Activated CD4-positive, alpha-beta T cell treated with anti-CD3 and anti-CD28 coated beads, Interleukin-2, amount 50 U/mL, for 48 hours (primary cell): ENCODE measurements at regions not wholly inside any gene's neighbourhood (a gene's known extent, or its start where the extent isn't known, plus 50 kb on each side); places are given as distances from the start of the nearest gene placed in this dataset.

Source experiments
- DNase-seq, 2 experiments: peaks; one replicate each; pipeline ENCODE4 v3.0.0-alpha.2; 2020

DNA sequence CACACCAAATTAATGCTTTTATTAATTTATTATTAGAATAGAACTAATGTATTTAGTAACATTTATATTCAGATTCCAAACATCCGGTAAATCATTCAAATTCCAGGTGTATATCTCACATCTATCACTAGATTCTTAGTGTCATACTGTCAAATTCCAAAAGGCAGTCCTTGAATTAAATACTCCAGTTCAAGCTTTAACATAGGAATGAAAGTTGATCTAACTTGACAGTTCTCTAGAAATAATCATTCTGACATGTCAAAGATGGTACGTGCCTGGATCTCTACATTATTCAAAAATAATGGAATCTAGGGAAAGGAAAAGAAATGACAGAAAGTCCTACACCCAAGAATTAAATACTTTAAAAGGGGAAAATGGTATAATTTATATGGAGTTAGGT, 1161.5 kb downstream of the PCDH9 start:
- no peak for DNase-seq

DNA sequence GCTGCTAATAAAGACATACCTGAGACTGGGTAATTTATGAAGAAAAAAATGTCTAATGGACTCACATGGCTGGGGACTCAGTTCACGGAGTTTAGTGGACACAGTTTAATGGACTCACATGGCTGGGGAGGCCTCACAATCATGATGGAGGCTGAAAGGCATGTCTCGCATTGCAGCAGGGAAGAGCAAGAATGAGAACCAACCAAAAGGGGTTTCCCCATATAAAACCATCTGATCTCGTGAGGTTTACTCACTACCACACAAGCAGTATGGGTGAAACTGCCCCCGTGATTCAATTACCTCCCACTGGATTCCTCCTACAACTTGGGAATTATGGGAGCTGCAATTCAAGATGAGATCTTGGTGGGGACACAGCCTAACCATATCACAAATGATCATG, 1181.2 kb downstream of the PCDH9 start:
- DNase-seq, result no peak

DNA sequence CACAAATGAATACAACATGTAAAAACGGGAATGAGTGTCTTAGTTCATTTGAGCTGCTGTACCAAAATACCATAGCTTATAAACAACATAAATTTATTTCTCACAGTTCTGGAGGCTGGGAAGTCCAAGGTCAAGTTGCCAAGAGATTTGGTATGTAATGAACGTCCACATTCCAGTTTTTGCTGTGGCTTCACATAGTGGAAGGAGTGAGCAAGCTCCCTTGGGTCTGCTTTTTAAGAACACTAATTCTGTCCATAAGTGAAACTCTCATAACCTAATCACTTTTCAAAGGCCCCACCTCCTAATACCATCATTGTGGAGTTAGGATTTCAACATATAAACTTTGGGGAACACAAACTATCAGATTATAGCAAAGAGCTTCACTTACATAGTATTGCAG, 1189.6 kb downstream of the PCDH9 start:
- no peak for DNase-seq

DNA sequence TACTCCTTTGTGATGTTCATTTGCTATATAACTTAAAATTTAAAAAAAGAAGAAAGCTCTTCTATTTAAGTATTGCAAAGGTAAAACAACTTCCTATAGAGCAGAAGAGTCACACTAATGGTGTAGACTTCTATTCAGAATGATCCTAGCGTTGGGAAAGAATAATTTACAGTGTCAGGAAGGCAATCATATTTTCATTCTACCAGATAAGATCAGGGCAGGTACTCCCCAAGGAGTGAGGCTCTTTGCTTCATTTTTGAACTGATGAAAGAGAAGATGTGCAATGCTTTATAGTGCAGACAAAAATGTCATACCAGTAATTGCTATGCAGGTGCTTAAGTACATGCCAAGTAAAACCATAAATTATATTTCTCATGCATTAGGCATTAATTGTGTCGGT, 1193.0 kb downstream of the PCDH9 start:
- no peak for DNase-seq

DNA sequence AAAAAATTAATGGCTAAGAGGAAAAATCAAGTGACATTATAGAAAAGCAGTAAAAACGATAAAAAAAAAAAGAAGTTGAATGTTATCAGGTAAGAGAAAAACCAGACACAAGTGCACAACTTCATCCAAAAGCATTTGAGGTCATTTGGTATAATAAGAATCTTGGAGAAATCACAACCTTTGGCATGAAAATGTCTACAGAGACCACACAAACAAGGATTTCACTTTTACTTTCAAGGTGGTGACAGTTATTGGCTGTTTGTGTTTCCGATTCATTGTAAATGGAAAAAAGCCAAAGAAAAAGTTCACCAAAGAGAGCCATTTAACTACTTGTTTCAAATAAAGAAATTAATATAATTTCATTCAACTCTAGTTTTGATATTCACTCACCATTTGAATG, 1193.5 kb downstream of the PCDH9 start:
- DNase-seq, result no peak

DNA sequence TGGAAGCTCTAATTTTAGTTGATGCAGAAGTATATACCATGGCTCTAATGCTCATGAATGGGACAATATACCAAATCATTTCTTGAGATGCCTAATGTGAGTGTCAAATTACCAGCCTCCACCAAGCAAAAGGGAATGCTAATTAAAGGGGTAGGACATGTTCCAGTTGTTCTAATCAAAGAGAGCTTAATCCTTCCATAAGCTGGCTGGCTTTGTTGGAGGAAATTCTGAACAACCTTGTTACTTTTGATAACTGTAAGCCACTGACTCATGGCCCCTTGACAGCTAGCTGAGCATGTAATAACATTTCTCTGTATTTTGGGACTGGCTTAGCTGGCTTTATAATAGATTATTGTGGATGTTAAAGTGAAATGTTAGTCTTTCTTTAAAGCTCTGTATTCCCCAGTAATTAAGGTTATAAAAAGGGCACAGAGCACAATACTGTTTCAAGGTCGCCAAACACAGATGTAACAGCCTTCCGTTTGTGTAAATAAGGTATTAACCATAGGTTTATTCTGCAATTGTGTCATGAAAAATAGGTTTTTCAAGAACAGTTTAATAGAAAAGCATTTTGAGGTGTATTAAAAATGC, 1194.0 kb downstream of the PCDH9 start:
- DNase-seq, result no peak

DNA sequence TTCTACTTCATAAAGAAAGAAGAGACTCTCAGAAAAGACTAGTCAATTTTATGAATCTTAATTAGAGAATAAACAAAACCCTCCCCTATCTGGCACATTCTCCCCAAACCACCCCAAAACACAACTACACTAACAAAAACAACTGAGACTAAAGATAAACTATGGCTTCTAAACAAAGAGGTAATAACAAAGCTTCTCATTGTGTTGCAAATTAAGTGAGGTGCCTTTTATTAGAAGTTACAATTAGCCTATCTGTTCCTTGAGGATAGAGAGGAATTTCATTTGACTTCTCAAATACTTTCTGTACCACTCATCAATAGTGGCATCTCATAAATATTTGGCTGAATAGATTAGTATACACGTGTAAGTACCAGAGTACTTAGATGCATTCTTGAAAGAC, 1196.2 kb downstream of the PCDH9 start:
- no peak for DNase-seq

DNA sequence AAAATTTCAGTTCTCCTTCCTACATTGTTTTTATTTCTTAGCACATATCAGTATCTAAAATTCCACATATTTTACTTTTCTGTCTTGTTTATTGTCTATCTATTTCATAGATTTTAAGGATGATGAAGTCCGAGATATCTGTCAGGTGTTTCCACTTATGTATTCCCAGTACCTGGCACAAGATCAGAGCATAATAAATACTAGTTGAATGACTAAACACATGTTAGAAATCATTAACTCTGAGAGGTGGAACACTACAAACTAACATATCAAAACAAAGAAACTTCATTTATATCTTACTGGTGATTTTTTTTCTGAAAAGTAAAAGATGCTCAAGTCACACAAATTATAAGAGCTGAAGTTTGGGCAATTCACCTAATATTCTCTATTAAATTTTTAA, 1208.3 kb downstream of the PCDH9 start:
- DNase-seq, result no peak

DNA sequence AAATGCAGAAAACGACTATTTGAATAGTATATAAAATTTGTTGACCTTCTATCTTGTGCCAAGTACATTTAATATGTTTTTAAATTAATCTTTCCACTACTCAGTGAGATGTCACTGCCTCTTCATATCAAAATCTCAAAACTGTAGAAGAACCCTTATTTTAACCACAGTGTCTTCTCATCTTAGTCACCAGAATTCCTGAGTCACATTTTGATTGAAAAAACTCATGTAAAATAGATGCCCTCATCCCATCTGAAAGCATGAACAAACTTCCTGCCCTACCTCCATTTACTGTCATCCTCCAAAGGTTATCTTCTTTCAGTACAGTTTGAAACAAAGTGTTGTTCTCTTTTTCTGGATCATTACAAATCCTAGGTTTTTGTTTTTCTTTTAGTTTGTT, 1215.4 kb downstream of the PCDH9 start:
- no peak for DNase-seq

DNA sequence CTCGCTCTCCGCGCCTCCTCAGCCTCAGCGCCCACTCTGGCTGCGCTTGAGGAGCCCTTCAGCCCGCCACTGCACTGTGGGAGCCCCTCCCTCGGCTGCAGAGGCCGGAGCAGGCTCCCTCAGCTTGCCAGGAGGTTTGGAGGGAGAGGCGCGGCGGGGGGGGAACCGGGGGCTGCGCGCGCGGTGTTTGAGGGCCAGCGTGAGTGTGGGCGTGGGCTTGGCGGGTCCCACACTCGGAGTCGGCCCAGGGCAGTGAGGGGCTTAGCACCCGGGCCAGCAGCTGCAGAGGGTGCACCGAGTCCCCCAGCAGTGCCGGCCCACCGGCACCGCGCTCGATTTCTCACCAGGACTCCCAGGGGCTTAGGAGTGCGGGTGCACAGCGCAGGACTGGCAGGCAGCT, 1220.9 kb downstream of the PCDH9 start:
- no peak for DNase-seq

DNA sequence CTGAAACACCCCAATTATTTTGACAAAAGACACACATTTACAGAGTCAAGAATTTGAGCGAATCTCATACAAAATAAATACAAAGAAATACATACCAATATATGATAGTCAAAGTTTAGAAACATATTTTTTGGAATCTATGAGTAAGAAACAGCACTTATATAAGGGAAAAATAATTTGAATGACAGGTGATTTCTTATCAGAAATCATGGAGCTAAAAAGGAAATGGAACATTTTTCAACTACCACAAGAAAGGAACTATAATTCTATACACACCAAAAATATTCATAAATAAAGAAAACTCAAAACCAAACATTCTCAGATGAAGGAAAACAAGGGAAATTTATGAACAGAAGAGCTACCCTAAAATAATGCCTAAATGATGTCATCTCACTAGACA, 1226.6 kb downstream of the PCDH9 start:
- no peak for DNase-seq

DNA sequence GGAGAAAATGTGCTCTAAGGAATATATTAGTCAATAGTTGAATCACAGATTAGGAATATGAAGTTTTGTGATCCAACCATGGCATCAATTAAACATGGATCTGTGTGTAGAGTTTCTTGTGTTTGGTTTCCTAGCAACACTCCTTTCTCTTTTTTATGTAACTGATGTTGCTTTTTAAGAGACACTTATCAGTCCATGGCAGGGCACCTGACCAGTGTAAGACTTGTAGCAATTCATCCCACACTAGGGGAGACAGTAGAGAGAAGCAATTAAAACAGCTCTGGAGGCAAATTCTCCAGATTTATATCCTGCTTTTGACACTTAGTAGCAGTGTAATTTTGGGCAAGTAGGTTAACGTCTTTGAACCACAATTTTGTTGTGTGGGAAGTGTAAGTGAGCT, 1229.0 kb downstream of the PCDH9 start:
- no peak for DNase-seq

DNA sequence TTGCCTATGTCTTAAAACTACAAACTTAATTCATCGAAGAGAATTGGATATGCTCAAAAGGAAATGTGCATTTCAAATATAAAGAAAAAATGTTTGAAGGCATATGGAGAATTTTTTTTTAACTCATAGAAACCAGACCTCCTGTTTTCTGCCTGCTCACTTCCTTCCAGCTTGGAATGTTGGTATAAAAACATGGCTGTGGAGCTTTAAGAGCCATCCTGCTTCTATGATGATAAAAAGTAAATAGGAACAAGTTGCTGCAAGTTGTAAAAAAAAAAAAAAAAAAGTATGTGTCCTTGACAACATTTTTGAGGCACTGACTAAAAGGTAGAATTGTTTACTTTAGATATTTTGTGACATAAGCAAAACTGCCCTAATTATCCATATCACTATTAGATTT, 1230.7 kb downstream of the PCDH9 start:
- no peak for DNase-seq

DNA sequence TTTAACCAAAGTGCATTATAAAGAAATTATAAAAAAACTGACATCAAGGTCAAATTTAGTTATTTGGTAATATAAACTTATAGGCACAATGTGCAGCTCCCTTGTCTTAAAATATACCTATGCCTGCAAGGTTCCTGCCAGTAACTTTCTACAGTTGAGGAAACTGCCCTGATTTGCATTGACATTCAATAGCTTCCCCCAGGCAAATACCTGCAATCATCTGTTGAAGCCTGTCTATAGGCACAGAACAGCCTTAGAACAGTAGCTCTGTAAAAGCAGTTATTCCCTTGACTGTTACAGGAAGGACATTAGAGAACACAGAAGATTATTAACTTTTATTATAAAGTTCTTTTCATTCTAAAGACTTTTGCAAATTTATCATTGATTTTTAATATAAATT, 1239.5 kb downstream of the PCDH9 start:
- no peak for DNase-seq

DNA sequence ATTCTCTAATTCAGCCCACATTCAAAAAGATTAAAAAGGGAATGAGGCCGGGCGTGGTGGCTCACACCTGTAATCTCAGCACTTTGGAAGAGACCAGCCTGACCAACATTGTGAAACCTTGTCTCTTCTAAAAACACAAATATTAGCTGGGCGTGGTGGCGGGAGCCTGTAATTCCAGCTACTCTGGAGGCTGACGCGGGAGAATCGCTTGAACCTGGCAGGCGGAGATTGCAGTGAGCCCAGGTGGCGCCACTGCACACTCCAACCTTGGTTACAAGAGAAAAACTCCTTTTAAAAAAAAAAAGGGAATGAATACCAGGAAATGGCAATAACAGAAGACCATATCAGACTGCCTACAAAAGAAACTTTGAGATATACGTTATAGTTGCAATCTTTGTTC, 1244.5 kb downstream of the PCDH9 start:
- DNase-seq, result no peak

DNA sequence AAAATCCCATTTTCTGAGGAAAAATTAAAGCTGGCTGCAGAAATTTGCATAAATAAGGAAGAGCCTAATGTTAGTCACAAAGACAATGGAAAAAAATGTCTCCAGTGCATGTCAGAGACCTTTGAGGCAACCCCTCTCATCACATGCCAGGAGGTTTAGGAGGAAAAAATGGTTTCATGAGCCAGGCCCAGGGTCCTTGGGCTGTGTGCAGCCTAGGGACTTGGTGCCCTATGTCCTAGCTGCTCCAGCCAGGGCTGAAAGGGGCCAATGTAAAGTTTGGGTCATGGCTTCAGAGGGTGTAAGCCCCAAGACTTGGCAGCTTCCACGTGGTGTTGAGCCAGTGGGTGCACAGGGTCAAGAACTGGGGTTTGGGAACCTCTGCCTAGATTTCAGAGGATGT, 1252.6 kb downstream of the PCDH9 start:
- no peak for DNase-seq

DNA sequence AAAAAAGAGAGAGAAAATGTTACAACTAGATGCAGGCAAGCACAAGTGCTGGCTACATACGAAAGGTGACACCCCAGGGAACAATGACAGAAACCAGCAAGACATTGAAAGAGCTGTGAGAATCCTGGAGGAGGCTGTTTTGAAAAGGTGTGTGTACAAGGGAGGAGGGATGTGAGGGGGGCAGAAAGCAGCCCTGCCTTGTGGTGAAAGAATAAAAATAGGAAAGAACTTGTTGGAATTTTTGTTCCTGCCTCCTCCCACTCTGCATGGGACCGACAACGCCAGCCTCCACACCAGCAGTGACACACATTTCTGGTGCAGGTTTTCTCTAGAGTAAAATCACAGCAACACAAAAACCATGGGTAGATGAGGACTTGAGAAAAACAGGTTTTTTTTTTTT, 1258.6 kb downstream of the PCDH9 start:
- no peak for DNase-seq

DNA sequence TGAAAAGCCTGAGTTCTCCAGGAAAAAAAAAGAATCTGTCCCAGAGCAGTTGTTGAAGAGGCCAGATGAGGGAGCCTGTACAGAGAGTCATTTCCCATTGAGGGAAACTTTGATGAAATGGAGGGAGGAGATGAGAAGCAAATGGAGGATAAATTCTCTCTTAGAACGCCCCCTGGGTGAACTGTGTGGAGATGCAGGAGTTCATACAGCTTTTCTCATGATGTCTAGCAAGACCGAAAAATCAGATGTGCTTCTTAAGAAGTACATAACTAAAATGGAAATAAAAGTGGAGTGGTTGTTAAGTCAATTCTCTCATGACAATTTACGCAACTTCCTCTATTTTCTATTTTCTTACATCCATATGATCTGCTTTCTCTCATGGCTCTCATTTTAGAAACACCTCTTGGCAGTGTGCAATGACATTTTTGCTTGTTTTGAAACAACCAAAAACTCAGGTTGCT, 1263.1 kb downstream of the PCDH9 start:
- DNase-seq, result no peak

DNA sequence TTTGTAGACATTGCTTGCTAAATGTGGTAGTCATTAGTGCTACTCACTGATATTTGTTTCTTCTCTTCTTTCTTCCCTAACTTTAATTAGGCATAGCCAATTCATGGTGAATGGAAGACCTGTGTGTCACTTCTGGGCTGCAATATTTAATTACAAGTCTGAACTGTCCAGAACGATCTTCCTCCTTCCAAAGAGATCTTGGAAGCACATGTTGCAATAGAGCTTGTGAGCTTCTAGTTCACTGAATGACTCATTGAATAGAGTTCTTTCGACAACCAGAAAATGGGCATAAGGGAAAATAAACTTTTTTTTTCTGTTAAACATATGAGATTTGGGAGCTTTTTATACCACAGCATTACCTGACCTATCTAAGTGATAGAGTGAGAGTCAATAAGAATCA, 1264.6 kb downstream of the PCDH9 start:
- DNase-seq, result no peak

DNA sequence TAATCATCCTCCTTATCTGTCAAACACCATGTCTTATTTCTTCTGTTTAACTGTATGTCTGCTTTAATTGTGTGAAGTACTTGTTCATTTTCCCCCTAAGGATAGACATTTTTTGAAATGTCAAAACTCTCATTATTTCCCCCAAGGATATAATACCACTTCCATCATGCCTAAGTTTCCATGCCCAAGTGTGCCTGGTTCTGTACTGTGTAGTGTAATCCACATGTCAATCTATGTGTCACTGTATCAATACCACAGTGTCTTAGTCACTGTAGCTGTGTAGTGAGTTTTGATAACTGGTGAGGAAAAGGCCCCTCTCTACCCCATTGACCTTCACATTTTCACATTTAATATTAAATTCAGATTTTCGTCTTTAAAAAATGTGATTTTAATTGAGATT, 1265.5 kb downstream of the PCDH9 start:
- DNase-seq, result no peak

DNA sequence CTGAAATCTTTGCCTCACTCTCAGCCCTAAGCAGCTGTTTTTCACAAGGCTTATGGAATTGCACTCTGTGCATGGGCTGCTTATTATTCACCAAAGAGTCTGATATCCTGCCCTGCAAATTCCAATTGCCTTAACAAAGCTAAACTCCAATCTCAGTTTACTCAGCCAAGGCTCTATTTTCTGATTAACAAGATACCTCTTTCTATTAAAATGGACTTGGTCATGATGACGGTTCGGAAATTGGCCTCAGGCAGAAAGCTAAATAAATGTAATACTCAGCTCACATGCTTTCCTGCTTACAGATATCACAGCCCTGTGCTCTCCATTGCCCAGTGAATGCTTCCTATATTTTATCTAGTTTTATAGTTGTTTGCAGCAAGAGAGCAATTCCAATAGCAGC, 1270.8 kb downstream of the PCDH9 start:
- no peak for DNase-seq

DNA sequence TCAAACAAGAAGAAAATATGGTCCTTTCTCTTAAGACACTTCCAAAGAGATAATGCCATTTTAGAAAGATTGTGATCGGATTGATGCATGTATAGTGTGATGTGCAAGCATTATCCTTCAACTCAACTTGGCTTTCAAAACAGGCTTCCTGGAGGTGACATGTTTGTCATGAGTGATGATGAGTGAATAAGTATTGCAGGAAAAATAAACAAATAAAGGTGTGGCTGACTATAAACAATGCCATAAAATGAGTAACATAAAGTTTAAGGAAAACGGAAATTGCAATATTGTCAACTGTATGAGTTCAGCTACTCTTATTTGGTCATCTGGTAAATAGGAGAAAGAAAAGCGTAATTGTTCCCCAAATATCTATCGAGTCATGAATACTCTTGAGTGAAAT, 1283.7 kb downstream of the PCDH9 start:
- no peak for DNase-seq

DNA sequence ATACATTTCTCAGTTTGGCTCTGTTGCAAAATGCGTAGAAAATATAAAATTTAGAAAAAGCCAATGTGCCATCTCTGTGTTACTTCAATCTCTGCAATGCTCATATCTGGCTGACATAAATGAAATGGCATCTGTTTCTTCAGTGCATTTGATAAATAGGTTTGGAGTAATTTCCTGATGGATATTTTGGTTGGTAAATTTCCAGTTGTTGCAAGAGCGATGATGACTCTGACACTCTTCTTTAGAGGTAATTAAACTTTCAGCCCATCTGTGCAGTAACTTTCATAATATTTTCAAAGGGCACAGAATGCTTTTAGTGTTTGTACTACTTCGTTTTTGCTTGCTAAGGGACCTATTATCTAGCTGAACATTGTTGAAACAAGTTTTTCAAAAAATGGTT, 1286.4 kb downstream of the PCDH9 start:
- DNase-seq, result no peak

DNA sequence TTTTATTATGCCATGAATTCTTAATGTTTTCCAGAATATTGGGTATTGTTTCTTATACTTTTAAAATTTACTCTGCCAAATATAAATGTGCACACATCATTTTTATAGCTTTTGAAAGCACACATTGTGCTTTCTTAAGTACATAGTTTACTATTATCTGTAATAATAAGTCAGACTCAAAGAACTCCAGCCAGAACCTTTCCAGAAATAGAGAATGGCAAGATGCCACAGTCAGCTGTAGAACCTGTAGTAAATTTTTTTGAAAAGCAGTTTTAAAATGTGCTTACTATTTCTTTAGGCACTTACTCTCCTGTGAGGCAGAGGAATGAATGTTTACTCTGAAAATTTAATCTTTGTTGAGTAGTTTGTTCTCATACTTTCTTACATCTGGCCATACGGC, 1287.1 kb downstream of the PCDH9 start:
- DNase-seq, result no peak

DNA sequence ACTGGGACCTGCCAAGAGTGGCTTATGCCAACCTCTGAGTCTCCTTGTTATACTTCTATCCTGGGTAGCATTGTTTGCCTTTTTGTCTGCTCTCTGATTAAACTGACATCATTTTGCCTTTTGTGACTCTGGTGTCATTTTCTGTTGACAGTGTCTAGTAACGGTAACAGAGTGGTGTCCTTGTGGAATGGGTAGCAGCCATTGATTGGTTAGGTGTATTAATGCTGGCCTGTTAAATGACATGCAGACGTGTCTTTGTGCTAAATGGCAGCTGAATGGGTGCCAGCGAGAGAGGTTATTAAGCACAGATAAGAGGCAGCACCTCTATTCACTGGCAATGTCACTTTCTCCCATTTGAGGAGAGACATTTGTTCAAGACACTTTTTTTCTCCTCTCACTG, 1289.4 kb downstream of the PCDH9 start:
- no peak for DNase-seq

DNA sequence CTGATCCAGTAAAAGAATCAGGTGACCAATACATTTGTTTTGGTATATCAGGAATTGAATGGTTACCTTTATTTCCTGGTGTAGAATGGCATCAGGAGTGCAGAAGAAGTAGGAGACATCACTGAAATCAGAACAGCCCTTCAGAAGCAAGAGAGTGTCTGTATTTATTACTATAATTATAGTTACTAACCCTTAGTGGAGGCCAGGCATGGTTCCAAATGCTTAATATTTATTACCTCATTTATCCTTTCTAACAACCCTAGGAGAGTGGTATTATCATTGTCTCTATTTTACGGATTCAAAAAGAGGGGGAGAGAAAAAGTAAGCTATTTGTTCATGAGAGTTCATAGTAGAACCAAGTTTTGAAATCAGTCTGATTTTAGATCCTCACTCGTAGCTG, 1292.9 kb downstream of the PCDH9 start:
- no peak for DNase-seq
